Panc1 (cell line): ENCODE measurements at regions not wholly inside any gene's neighbourhood (a gene's known extent, or its start where the extent isn't known, plus 50 kb on each side); places are given as distances from the start of the nearest gene placed in this dataset.

Source experiments
- ATAC-seq: fragments of 200-7000 bp; cut with Tn5 transposase; 2 replicates; pipeline ENCODE4 v1.9.1; 2020; ENCODE audit warnings: mild to moderate bottlenecking, moderate library complexity
- BruUV-seq: library from RNA; stranded (reverse); fragments of 400-500 nt; replicated peaks from 2 replicates; lab custom pipeline; 2021; lab: Mats Ljungman, UMichigan
- CTCF ChIA-PET: fragments of 300-600 bp; sonication (Branson Sonifier 250); formaldehyde crosslinking; loops from one replicate; lab custom pipeline; 2022; ENCODE audit warnings: antibody characterized with exemption; lab: Charles Lee
- POLR2A ChIA-PET: fragments of 300-600 bp; sonication (Branson Sonifier 250); formaldehyde crosslinking; loops from one replicate; lab custom pipeline; 2022; ENCODE audit warnings: antibody characterized with exemption; lab: Charles Lee
- DNase-seq: peaks from one replicate; pipeline ENCODE4 v3.0.0-alpha.2; 2010; ENCODE audit warnings: low read depth, low spot score
- H3K27ac ChIP-seq: 2 replicates; pipeline ENCODE4 v1.5.1; 2011; ENCODE audit warnings: mild to moderate bottlenecking, low read length, inconsistent platforms
- H3K27me3 ChIP-seq: fragments of 200-500 bp; sonication (Bioruptor generic); 2 replicates; pipeline ENCODE4 v1.6.0; 2014; ENCODE audit warnings: low read length, inconsistent platforms; ENCODE audit not compliant: control insufficient read depth, insufficient read depth
- H3K36me3 ChIP-seq: fragments of 200-500 bp; sonication (Bioruptor generic); 2 replicates; pipeline ENCODE4 v1.5.1; 2014; ENCODE audit warnings: inconsistent platforms, mild to moderate bottlenecking, low read length, moderate library complexity; ENCODE audit not compliant: control insufficient read depth, insufficient read depth
- H3K4me1 ChIP-seq: 2 replicates; pipeline ENCODE4 v1.5.1; 2011; ENCODE audit warnings: inconsistent platforms, mild to moderate bottlenecking, low read length, moderate library complexity; ENCODE audit not compliant: control insufficient read depth, insufficient read depth
- H3K4me3 ChIP-seq, 2 experiments: 2 replicates each; pipeline ENCODE4 v1.5.1; 2011 to 2012; ENCODE audit warnings: low read depth in 2 of 2, low read length in 2 of 2, mild to moderate bottlenecking in 2 of 2, inconsistent platforms in 1 of 2, moderate library complexity in 1 of 2
- H3K9me3 ChIP-seq: fragments of 200-500 bp; sonication (Bioruptor generic); 2 replicates; pipeline ENCODE4 v1.5.1; 2014; ENCODE audit warnings: low read depth, mild to moderate bottlenecking, inconsistent platforms, low read length, moderate library complexity; ENCODE audit not compliant: control insufficient read depth, insufficient read depth
- CTCF ChIP-seq: fragments of 450-650 bp; IDR thresholded peaks from 2 replicates; pipeline ENCODE4 v1.5.1; 2017; ENCODE audit warnings: mild to moderate bottlenecking
- POLR2AphosphoS5 ChIP-seq: IDR thresholded peaks from 2 replicates; pipeline ENCODE4 v1.6.1; 2012; ENCODE audit warnings: mild to moderate bottlenecking, low read depth, low read length, moderate library complexity
- REST ChIP-seq, 2 experiments: IDR thresholded peaks; 2 replicates each; pipeline ENCODE4 v1.6.1; 2011 to 2012; ENCODE audit warnings: low read depth in 2 of 2, control low read depth in 1 of 2, low read length in 1 of 2, mild to moderate bottlenecking in 1 of 2, moderate library complexity in 1 of 2; ENCODE audit not compliant: insufficient read depth in 1 of 2
- SIN3A ChIP-seq: IDR thresholded peaks from 2 replicates; pipeline ENCODE4 v1.6.1; 2012; ENCODE audit warnings: low read depth, mild to moderate bottlenecking, low read length, moderate library complexity, borderline replicate concordance; ENCODE audit not compliant: insufficient read depth
- TCF7L2 ChIP-seq: IDR thresholded peaks from 2 replicates; pipeline ENCODE4 v1.6.1; 2011; ENCODE audit warnings: mild to moderate bottlenecking, low read depth, low read length, inconsistent platforms
- in situ Hi-C: cut with HindIII; loops from 2 replicates; pipeline ENCODE4 v1.10.0; 2016; ENCODE audit warnings: low sequenced_read_pairs, low pct_unique_long_range_greater_than_20kb
- intact Hi-C: fragments of 100-400 bp; cut with micrococcal nuclease; formaldehyde crosslinking; loops from one replicate; pipeline ENCODE4 v1.10.0; 2022; ENCODE audit not compliant: unreplicated experiment

- no TSS peak for BruUV-seq
- no peaks in the 10 kb centered on the region for H3K36me3 ChIP-seq
- H3K4me3 ChIP-seq = no peak overlapping the region
- DNase-seq (no peak), ATAC-seq (no peak)
- no peak overlapping the region for H3K27ac ChIP-seq
- no peak for TF ChIP-seq SIN3A
- no peak for TF ChIP-seq POLR2AphosphoS5
- no peak for TF ChIP-seq REST (IDR thresholded peaks at IDR 0.05; ENCODE audit: insufficient read depth in 1 of 2, low read depth in 2 of 2, low read length in 1 of 2)
- no peak for TF ChIP-seq TCF7L2
- TF ChIP-seq CTCF = no peak
- in situ Hi-C loops = no loop called here
- H3K9me3 ChIP-seq = no peaks in the 10 kb centered on the region
- H3K27me3 ChIP-seq = no peaks in the 10 kb centered on the region
- no peaks in the 10 kb centered on the region for H3K4me1 ChIP-seq
- CTCF ChIA-PET = no interaction called here
- POLR2A ChIA-PET = no interaction called here
- intact Hi-C loops = no loop called here
Observed at GRCh38 chr3:31476209-31476608, 56.5 kb upstream of the STT3B start.

- no peaks in the 10 kb centered on the region for H3K36me3 ChIP-seq
- BruUV-seq = no TSS peak
- intact Hi-C loops = no loop called here
- ChIA-PET CTCF (no interaction called here), POLR2A (no interaction called here)
- ATAC-seq (no peak), DNase-seq (no peak)
- H3K27me3 ChIP-seq = no peaks in the 10 kb centered on the region
- no peaks in the 10 kb centered on the region for H3K9me3 ChIP-seq
- TF ChIP-seq REST (IDR thresholded peaks at IDR 0.05; ENCODE audit: insufficient read depth in 1 of 2, low read depth in 2 of 2, low read length in 1 of 2) (no peak), POLR2AphosphoS5 (no peak), TCF7L2 (no peak), SIN3A (no peak), CTCF (no peak)
- H3K4me1 ChIP-seq = no peaks in the 10 kb centered on the region
- H3K27ac ChIP-seq = no peak overlapping the region
- H3K4me3 ChIP-seq = no peak overlapping the region
- in situ Hi-C loops = no loop called here
Observed at GRCh38 chr3:31479431-31479830, 53.3 kb upstream of the STT3B start.
